ENCODE measurements at regions not wholly inside any gene's neighbourhood (a gene's known extent, or its start where the extent isn't known, plus 50 kb on each side); places are given as distances from the start of the nearest gene placed in this dataset.

GRCh38 chr13:106232681-106233080, 302.8 kb downstream of the EFNB2 start:
- no peak for TF ChIP-seq CTCF (conservative IDR thresholded peaks at IDR 0.05; ENCODE audit: low read length)
- no peak for TF ChIP-seq EZH2phosphoT487 (IDR thresholded peaks at IDR 0.05; ENCODE audit: borderline replicate concordance, low read depth, low read length)

Measured in OCI-LY7 (cell line).